Hepatic stellate cell (primary cell): ENCODE measurements at regions not wholly inside any gene's neighbourhood (a gene's known extent, or its start where the extent isn't known, plus 50 kb on each side); places are given as distances from the start of the nearest gene placed in this dataset.
"Not testable (repeated sequence)": the region's sequence is repeated elsewhere in the genome, so short reads cannot be mapped to it uniquely, and the experiment has no call there.

ENCODE experiments used
- DNase-seq: peaks from one replicate; pipeline ENCODE4 v3.0.0; 2011; ENCODE audit warnings: low spot score

DNA sequence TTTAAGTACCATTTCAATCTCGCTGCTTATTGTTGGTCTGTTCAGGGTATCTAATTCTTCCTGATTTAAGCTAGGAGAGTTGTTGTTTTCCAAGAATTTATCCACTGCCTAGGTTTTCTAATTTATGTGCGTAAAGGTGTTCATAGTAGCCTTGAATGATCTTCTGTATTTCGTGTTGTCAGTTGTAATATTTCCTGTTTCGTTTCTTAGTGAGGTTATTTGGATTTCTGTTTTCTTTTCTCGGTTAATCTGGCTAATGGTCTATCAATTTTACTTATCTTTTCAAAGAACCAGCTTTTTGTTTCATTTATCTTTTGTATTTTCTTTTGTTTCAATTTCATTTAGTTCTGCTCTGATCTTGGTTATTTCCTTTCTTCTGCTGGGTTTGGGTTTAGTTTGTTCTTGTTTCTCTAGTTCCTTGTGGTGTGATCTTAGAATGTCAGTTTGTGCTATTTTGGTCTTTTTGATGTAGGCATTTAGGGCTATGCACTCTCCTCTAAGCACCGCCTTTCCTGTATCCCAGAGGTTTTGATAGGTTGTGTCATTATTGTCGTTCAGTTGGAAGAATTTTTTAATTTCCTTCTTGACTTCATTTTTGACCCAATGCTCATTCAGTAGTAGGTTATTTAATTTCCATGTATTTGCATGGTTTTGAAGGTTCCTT lies 92.5 kb upstream of the CSRP2 start:
- not testable (repeated sequence) for DNase-seq

DNA sequence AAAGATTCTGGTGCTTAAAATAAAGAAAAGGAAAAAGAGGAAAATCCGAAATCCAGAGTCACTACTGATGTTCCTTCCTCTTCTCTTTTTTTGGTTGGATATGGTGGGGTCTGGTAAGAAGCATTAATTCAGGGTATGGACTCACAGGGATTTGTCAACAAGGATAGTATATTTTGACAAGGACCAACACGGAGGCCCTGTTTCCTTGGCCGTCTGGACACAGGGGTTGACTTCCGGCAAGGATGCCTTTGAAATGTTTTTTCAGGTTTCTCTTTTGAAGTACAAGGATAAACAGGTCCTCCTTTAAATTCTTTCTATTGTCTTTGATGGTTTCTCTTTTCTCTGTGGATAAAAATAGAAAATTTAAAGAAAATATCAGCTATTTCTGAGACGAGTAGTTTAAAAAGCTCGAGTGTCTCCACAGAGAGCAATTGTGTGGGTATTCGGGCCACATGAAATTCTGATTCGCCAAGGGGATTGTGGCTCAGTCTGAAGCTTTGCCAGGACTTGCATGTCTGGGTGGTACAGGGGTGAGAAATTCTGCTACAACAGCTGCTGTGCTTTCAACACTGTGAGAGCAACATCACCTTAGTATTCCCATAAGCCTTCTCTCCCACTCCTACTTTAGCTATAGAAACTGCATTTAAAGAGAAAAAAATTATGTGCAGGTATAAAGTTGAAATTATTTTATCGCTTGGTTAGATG lies 88.5 kb upstream of the CSRP2 start:
- DNase-seq, result no peak

DNA sequence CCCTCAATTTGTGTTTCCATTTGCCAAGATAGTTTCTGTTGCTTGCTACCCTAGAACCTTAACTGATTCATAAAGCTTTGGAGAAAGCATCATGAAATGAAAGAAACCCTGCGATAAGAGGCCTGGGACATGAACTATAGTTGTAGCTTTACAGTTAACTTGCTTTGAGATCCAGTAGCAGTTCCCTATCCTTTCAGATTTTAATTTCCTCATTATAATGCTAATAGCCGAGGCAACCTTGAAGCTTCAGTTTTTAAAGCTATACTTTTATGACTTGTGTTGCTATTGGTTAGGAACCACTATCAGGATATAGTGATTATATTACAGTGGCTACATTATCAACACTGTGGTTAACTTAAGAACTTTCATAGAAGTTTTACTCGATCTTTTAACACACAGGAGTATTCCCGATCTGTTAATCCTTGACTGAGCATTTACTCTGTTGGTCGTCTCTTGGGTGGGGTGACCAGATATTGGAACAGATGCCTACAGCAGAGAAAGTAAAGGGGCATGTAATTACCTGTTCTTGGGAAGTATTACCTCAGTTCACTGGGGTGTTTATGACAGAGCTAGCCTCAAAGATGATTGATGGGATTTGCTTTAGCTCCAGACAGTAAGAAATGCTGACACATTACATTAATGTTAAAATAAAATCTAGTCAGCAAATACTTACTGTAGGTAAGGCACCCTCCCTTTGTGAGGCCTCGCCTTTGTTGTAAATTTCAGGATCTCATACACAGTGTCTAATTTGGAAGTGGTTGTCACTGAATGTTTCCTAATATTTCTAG lies 86.2 kb upstream of the CSRP2 start:
- DNase-seq, result no peak

DNA sequence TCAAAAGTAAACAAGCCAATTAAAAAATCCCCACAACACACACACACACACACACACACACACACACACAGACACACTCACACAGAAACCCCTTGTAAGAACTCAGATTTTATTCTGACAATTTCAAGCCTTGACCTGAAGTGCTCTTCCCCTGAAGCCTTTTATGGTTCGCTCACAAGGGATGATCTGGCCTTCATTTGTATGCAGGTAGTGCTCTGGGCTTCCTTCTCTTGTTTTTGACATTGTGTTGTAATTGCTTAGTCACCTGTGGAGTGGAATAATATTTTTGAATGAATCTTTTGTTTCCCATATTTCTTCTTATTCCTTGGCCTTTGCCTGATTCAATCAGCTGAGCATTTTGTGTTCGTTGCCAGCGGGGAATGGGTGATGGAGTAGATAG lies 83.3 kb upstream of the CSRP2 start:
- DNase-seq, result no peak

- no peak for DNase-seq
Measured at GRCh38 chr12:76957301-76957700, 78.5 kb upstream of the CSRP2 start.

- no peak for DNase-seq
Measured at GRCh38 chr12:76952995-76953394, 74.2 kb upstream of the CSRP2 start.

GRCh38 chr12:76948879-76949278 lies 70.1 kb upstream of the CSRP2 start:
- no peak for DNase-seq

GRCh38 chr12:76947304-76947703 lies 68.5 kb upstream of the CSRP2 start:
- DNase-seq, result no peak

DNA sequence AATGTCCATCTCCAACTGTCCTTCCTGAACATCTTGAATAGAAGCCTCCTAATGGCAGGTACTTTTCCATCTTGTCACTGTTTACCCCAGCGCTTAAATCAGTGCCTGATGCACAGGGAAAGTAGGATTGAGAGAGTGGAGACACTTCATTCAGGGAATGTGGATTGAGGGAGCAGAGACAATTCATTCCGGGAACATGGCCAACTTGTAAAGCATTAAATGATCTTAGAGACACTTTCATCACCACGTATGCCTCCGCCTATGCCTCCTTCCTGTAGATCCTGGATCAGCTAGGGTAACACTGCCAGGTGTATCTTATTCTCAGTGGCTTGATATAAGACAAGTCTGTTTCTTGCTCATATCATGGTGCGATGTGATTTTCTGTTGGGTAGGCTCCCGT lies 67.6 kb upstream of the CSRP2 start:
- DNase-seq, result no peak

- DNase-seq, result no peak
Measured at GRCh38 chr12:76945867-76946266, 67.0 kb upstream of the CSRP2 start.

- no peak for DNase-seq
Measured at GRCh38 chr12:76944892-76945291, 66.1 kb upstream of the CSRP2 start.

DNA sequence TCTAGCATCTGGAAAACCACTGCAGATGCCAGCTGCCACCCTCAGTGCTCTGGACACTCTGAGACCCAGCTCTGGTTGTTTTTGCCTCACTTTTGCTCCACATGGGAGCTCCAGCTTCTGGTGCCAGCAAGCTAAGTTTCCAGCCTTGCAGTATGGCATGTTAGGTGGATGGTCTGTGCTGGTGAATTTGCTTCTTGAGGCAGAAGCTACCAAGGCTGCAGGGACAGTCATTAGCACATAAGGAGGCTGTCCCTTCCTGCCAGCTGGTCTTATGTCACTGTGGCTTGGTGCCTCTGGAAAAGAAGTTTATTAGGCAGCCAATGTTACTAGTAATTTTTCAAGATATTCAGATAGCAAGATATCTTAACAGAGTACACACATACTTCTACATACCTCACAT lies 64.2 kb upstream of the CSRP2 start:
- DNase-seq, result no peak

DNA sequence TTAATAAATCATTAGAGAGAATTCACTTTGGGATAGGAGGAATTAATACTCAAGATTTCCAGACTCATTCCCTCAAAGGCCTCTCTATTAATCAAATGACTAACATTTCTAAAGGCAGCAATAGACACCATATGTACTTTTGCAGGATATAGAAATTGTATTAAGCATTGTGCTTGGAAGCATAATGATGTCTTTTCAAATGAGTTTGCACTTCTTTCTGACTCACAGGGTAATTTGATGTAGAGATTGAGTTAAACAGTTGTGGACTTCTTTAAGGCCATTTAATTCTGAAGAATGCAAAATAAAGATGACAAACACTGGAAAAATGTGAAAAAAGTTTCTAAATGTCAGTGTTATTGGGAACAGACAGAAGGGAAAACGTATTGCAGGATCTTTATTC lies 63.4 kb upstream of the CSRP2 start:
- peak; percentile 16 for DNase-seq

DNA sequence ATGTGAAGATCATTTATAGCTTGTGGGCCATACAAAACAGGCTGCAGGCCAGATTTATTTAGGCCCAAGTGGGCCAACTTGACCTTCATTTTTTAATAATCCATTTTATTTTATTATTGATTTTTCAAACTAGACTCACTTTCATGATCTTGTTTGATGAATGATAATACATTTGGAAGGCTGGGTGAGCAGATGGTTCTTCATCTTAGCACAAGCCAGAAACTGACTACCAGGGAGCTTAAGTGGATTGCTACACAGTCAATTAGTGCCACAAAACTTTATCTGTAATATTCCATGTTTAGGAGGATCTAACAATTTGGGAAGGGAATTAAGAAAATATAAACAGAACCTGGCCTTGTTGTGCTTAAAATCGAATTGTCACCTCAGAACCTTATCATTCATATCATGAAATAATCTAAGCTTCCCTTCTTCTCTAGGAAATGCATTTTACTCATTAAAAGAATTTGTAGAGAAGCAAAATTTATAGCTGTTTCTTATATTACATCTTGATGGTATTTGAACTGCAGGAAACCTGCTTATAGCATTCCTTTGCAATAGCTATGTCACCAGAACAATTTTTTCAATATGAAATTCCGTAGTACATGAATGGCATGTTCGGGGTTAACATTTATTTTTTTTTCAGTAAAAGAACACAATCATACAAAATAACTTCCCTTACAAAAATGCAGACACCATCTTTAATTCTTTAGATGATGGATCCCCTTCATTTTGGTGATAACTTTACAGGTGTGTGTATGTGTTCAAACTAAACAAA lies 62.0 kb upstream of the CSRP2 start:
- DNase-seq, result no peak

GRCh38 chr12:76939701-76940100 lies 60.9 kb upstream of the CSRP2 start:
- no peak for DNase-seq

GRCh38 chr12:76936275-76937193 lies 57.7 kb upstream of the CSRP2 start:
- no peak for DNase-seq

GRCh38 chr12:76933392-76933791 lies 54.6 kb upstream of the CSRP2 start:
- not testable (repeated sequence) for DNase-seq

- no peak for DNase-seq
Measured at GRCh38 chr12:76929499-76929898, 50.7 kb upstream of the CSRP2 start.
